ENCODE measurements at regions not wholly inside any gene's neighbourhood (a gene's known extent, or its start where the extent isn't known, plus 50 kb on each side); places are given as distances from the start of the nearest gene placed in this dataset.

- H3K27me3 Mint-ChIP-seq (ENCODE audit: unreplicated experiment), result peaks cover 7% of the 10 kb centered on the region
- DNase-seq, result no peak
- H3K36me3 Mint-ChIP-seq (ENCODE audit: unreplicated experiment), result no peaks in the 10 kb centered on the region
- no peaks in the 10 kb centered on the region for H3K4me1 Mint-ChIP-seq (ENCODE audit: low read depth, unreplicated experiment)
- no peak for TF ChIP-seq CTCF (IDR thresholded peaks at IDR 0.05; ENCODE audit: partially characterized antibody, unreplicated experiment)
- H3K4me3 Mint-ChIP-seq (ENCODE audit: unreplicated experiment), result no peak overlapping the region
- no peak overlapping the region for H3K27ac Mint-ChIP-seq (ENCODE audit: unreplicated experiment)
- peaks cover 4% of the 10 kb centered on the region for H3K9me3 Mint-ChIP-seq (ENCODE audit: unreplicated experiment)
Measured at GRCh38 chr5:10898514-10898913, 137.5 kb upstream of the DAP start.

- no peak overlapping the region for H3K4me3 Mint-ChIP-seq (ENCODE audit: unreplicated experiment)
- no peaks in the 10 kb centered on the region for H3K4me1 Mint-ChIP-seq (ENCODE audit: low read depth, unreplicated experiment)
- DNase-seq, result no peak
- no peaks in the 10 kb centered on the region for H3K36me3 Mint-ChIP-seq (ENCODE audit: unreplicated experiment)
- no peak for TF ChIP-seq CTCF (IDR thresholded peaks at IDR 0.05; ENCODE audit: partially characterized antibody, unreplicated experiment)
- H3K9me3 Mint-ChIP-seq (ENCODE audit: unreplicated experiment), result peaks cover 4% of the 10 kb centered on the region
- H3K27ac Mint-ChIP-seq (ENCODE audit: unreplicated experiment), result no peak overlapping the region
- peaks cover 6% of the 10 kb centered on the region for H3K27me3 Mint-ChIP-seq (ENCODE audit: unreplicated experiment)
Measured at GRCh38 chr5:10896016-10896415, 135.0 kb upstream of the DAP start.

- TF ChIP-seq CTCF (IDR thresholded peaks at IDR 0.05; ENCODE audit: partially characterized antibody, unreplicated experiment), result no peak
- no peaks in the 10 kb centered on the region for H3K4me1 Mint-ChIP-seq (ENCODE audit: low read depth, unreplicated experiment)
- peaks cover 6% of the 10 kb centered on the region for H3K27me3 Mint-ChIP-seq (ENCODE audit: unreplicated experiment)
Measured at GRCh38 chr5:10894445-10895054, 133.5 kb upstream of the DAP start.

GRCh38 chr5:10892911-10893215 lies 131.8 kb upstream of the DAP start:
- H3K27me3 Mint-ChIP-seq (ENCODE audit: unreplicated experiment), result peaks cover 6% of the 10 kb centered on the region
- no peak overlapping the region for H3K4me3 Mint-ChIP-seq (ENCODE audit: unreplicated experiment)
- TF ChIP-seq CTCF (IDR thresholded peaks at IDR 0.05; ENCODE audit: partially characterized antibody, unreplicated experiment), result no peak
- peaks cover 7% of the 10 kb centered on the region for H3K36me3 Mint-ChIP-seq (ENCODE audit: unreplicated experiment)
- no peak overlapping the region for H3K27ac Mint-ChIP-seq (ENCODE audit: unreplicated experiment)
- peaks cover 4% of the 10 kb centered on the region for H3K9me3 Mint-ChIP-seq (ENCODE audit: unreplicated experiment)
- no peaks in the 10 kb centered on the region for H3K4me1 Mint-ChIP-seq (ENCODE audit: low read depth, unreplicated experiment)
- no peak for DNase-seq

More at GRCh38 chr5:10894445-10895054, 133.5 kb upstream of the DAP start:
- H3K9me3 Mint-ChIP-seq (ENCODE audit: unreplicated experiment), result peaks cover 4% of the 10 kb centered on the region
- no peak overlapping the region for H3K27ac Mint-ChIP-seq (ENCODE audit: unreplicated experiment)
- no peaks in the 10 kb centered on the region for H3K36me3 Mint-ChIP-seq (ENCODE audit: unreplicated experiment)
- H3K4me3 Mint-ChIP-seq (ENCODE audit: unreplicated experiment), result no peak overlapping the region
- no peak for DNase-seq

GRCh38 chr5:10892147-10892910 lies 131.3 kb upstream of the DAP start:
- H3K36me3 Mint-ChIP-seq (ENCODE audit: unreplicated experiment), result peaks cover 7% of the 10 kb centered on the region

More at GRCh38 chr5:10892147-10892910, 131.3 kb upstream of the DAP start:
- no peak for TF ChIP-seq CTCF (IDR thresholded peaks at IDR 0.05; ENCODE audit: partially characterized antibody, unreplicated experiment)
- DNase-seq, result no peak
- H3K27ac Mint-ChIP-seq (ENCODE audit: unreplicated experiment), result no peak overlapping the region
- no peak overlapping the region for H3K4me3 Mint-ChIP-seq (ENCODE audit: unreplicated experiment)
- H3K9me3 Mint-ChIP-seq (ENCODE audit: unreplicated experiment), result peaks cover 4% of the 10 kb centered on the region
- H3K4me1 Mint-ChIP-seq (ENCODE audit: low read depth, unreplicated experiment), result no peaks in the 10 kb centered on the region
- peaks cover 4% of the 10 kb centered on the region for H3K27me3 Mint-ChIP-seq (ENCODE audit: unreplicated experiment)
